ENCODE measurements at regions not wholly inside any gene's neighbourhood (a gene's known extent, or its start where the extent isn't known, plus 50 kb on each side); places are given as distances from the start of the nearest gene placed in this dataset.

GRCh38 chr5:17907094-17907493, 272.8 kb downstream of the TAF11L14 start:
- H3K9ac ChIP-seq (ENCODE audit: low read length): peak overlapping the region; percentile 20
- no peaks in the 10 kb centered on the region for H3K4me1 ChIP-seq (ENCODE audit: control insufficient read depth in 1 of 2, insufficient read depth in 2 of 2, low read length in 2 of 2)
- H3K79me2 ChIP-seq (ENCODE audit: control insufficient read depth, insufficient read depth, low read length, poor library complexity): no peaks in the 10 kb centered on the region
- H3K36me3 ChIP-seq (ENCODE audit: control insufficient read depth in 1 of 2, insufficient read depth in 2 of 2, low read length in 2 of 2): no peaks in the 10 kb centered on the region
- no peaks in the 10 kb centered on the region for H3K27me3 ChIP-seq (ENCODE audit: insufficient read depth, low read length)
- no peaks in the 10 kb centered on the region for H3K9me3 ChIP-seq (ENCODE audit: insufficient read depth, low read depth, low read length)
- no peak overlapping the region for H4K8ac ChIP-seq (ENCODE audit: low read depth, low read length)
- H3K79me1 ChIP-seq (ENCODE audit: low read length): no peaks in the 10 kb centered on the region
- no peak overlapping the region for H3K23ac ChIP-seq (ENCODE audit: low read length)
- no CpG with 5 or more reads among the region's 2 CpGs for WGBS (ENCODE audit: extremely low coverage, insufficient coverage, insufficient read length)
- no peak overlapping the region for H4K91ac ChIP-seq (ENCODE audit: low read depth, low read length)
- H2BK120ac ChIP-seq (ENCODE audit: insufficient read depth, low read length, poor library complexity): no peak overlapping the region
- no peak overlapping the region for H2AK5ac ChIP-seq (ENCODE audit: low read length)
- no peak for DNase-seq
- H3K4me3 ChIP-seq (ENCODE audit: low read depth, low read length): no peak overlapping the region
- no peak overlapping the region for H2AFZ ChIP-seq (ENCODE audit: insufficient read depth, low read length, poor library complexity)
- no peak overlapping the region for H4K12ac ChIP-seq (ENCODE audit: low read depth, low read length)
- H3K4ac ChIP-seq (ENCODE audit: low read depth, low read length): no peak overlapping the region
- no peak overlapping the region for H3K27ac ChIP-seq (ENCODE audit: low read depth, low read length)
- H3K14ac ChIP-seq (ENCODE audit: low read length): no peak overlapping the region
- H2BK12ac ChIP-seq (ENCODE audit: low read length): no peak overlapping the region
- H2BK5ac ChIP-seq (ENCODE audit: low read depth, low read length, poor library complexity): no peak overlapping the region
- H3K4me2 ChIP-seq (ENCODE audit: low read length): no peak overlapping the region
- no peak overlapping the region for H3K18ac ChIP-seq (ENCODE audit: low read length)

- Histone ChIP-seq H3K18ac (ENCODE audit: low read length) (no peak overlapping the region), H3K27me3 (ENCODE audit: insufficient read depth, low read length) (no peaks in the 10 kb centered on the region), H2AK5ac (ENCODE audit: low read length) (no peak overlapping the region), H2BK12ac (ENCODE audit: low read length) (no peak overlapping the region), H4K91ac (ENCODE audit: low read depth, low read length) (no peak overlapping the region), H3K9ac (ENCODE audit: low read length) (no peak overlapping the region), H3K4me3 (ENCODE audit: low read depth, low read length) (no peak overlapping the region), H3K79me1 (ENCODE audit: low read length) (no peaks in the 10 kb centered on the region), H3K4ac (ENCODE audit: low read depth, low read length) (no peak overlapping the region), H4K8ac (ENCODE audit: low read depth, low read length) (no peak overlapping the region), H3K9me3 (ENCODE audit: insufficient read depth, low read depth, low read length) (no peaks in the 10 kb centered on the region), H2BK5ac (ENCODE audit: low read depth, low read length, poor library complexity) (no peak overlapping the region), H2AFZ (ENCODE audit: insufficient read depth, low read length, poor library complexity) (no peak overlapping the region), H2BK120ac (ENCODE audit: insufficient read depth, low read length, poor library complexity) (no peak overlapping the region), H3K23ac (ENCODE audit: low read length) (no peak overlapping the region), H3K36me3 (ENCODE audit: control insufficient read depth in 1 of 2, insufficient read depth in 2 of 2, low read length in 2 of 2) (no peaks in the 10 kb centered on the region), H3K4me1 (ENCODE audit: control insufficient read depth in 1 of 2, insufficient read depth in 2 of 2, low read length in 2 of 2) (no peaks in the 10 kb centered on the region), H3K4me2 (ENCODE audit: low read length) (no peak overlapping the region), H3K14ac (ENCODE audit: low read length) (no peak overlapping the region), H3K79me2 (ENCODE audit: control insufficient read depth, insufficient read depth, low read length, poor library complexity) (no peaks in the 10 kb centered on the region), H4K12ac (ENCODE audit: low read depth, low read length) (no peak overlapping the region), H3K27ac (ENCODE audit: low read depth, low read length) (no peak overlapping the region)
- peak in 1 of 2 donors; percentile 63 for DNase-seq
Observed at GRCh38 chr5:17910318-17910717, 276.1 kb downstream of the TAF11L14 start.

DNA sequence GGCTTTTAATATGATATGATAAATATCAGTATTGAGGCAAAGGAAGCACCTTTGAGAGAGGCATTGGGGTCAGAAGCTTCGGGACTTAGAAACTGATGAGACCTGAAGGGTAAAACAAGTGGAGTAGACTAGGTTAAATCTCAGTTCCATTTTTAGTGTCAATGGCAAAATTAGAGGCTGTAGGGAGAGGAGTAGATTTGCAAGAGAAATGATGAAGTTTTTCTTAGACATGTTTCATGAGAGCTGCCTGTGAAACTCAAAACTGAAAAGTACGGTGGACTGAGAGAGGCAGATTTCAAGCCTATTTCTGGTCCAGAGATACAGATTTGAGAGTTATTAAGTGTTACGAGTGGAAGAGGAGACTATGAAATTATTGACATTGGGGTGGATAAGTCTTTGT, 278.5 kb downstream of the TAF11L14 start:
- Histone ChIP-seq H3K27me3 (ENCODE audit: insufficient read depth, low read length) (no peaks in the 10 kb centered on the region), H3K4ac (ENCODE audit: low read depth, low read length) (no peak overlapping the region), H4K12ac (ENCODE audit: low read depth, low read length) (no peak overlapping the region), H3K27ac (ENCODE audit: low read depth, low read length) (no peak overlapping the region), H3K9me3 (ENCODE audit: insufficient read depth, low read depth, low read length) (no peaks in the 10 kb centered on the region), H3K23ac (ENCODE audit: low read length) (no peak overlapping the region), H3K14ac (ENCODE audit: low read length) (no peak overlapping the region), H3K79me2 (ENCODE audit: control insufficient read depth, insufficient read depth, low read length, poor library complexity) (no peaks in the 10 kb centered on the region), H2BK5ac (ENCODE audit: low read depth, low read length, poor library complexity) (no peak overlapping the region), H4K8ac (ENCODE audit: low read depth, low read length) (no peak overlapping the region), H3K4me3 (ENCODE audit: low read depth, low read length) (no peak overlapping the region), H3K4me1 (ENCODE audit: control insufficient read depth in 1 of 2, insufficient read depth in 2 of 2, low read length in 2 of 2) (no peaks in the 10 kb centered on the region), H4K91ac (ENCODE audit: low read depth, low read length) (no peak overlapping the region), H3K18ac (ENCODE audit: low read length) (no peak overlapping the region), H3K36me3 (ENCODE audit: control insufficient read depth in 1 of 2, insufficient read depth in 2 of 2, low read length in 2 of 2) (no peaks in the 10 kb centered on the region), H3K4me2 (ENCODE audit: low read length) (no peak overlapping the region), H2AFZ (ENCODE audit: insufficient read depth, low read length, poor library complexity) (no peak overlapping the region), H2BK120ac (ENCODE audit: insufficient read depth, low read length, poor library complexity) (no peak overlapping the region), H3K79me1 (ENCODE audit: low read length) (no peaks in the 10 kb centered on the region), H2BK12ac (ENCODE audit: low read length) (no peak overlapping the region), H3K9ac (ENCODE audit: low read length) (no peak overlapping the region), H2AK5ac (ENCODE audit: low read length) (no peak overlapping the region)
- 100% methylated on average over 1 of the region's 3 CpGs for WGBS (ENCODE audit: extremely low coverage, insufficient coverage, insufficient read length)
- DNase-seq: no peak

- H3K36me3 ChIP-seq (ENCODE audit: control insufficient read depth in 1 of 2, insufficient read depth in 2 of 2, low read length in 2 of 2): no peaks in the 10 kb centered on the region
- H3K18ac ChIP-seq (ENCODE audit: low read length): no peak overlapping the region
- no peak overlapping the region for H3K9ac ChIP-seq (ENCODE audit: low read length)
- H2BK120ac ChIP-seq (ENCODE audit: insufficient read depth, low read length, poor library complexity): no peak overlapping the region
- no peaks in the 10 kb centered on the region for H3K79me2 ChIP-seq (ENCODE audit: control insufficient read depth, insufficient read depth, low read length, poor library complexity)
- H4K8ac ChIP-seq (ENCODE audit: low read depth, low read length): no peak overlapping the region
- no peak overlapping the region for H3K4me3 ChIP-seq (ENCODE audit: low read depth, low read length)
- no peak overlapping the region for H4K91ac ChIP-seq (ENCODE audit: low read depth, low read length)
- H3K4me2 ChIP-seq (ENCODE audit: low read length): no peak overlapping the region
- H2BK12ac ChIP-seq (ENCODE audit: low read length): no peak overlapping the region
- no peak overlapping the region for H3K4ac ChIP-seq (ENCODE audit: low read depth, low read length)
- H2AK5ac ChIP-seq (ENCODE audit: low read length): no peak overlapping the region
- no peak overlapping the region for H3K23ac ChIP-seq (ENCODE audit: low read length)
- no peaks in the 10 kb centered on the region for H3K79me1 ChIP-seq (ENCODE audit: low read length)
- H4K12ac ChIP-seq (ENCODE audit: low read depth, low read length): no peak overlapping the region
- no peak for DNase-seq
- WGBS (ENCODE audit: extremely low coverage, insufficient coverage, insufficient read length): 100% methylated on average over 3 of the region's 6 CpGs
- no peak overlapping the region for H3K27ac ChIP-seq (ENCODE audit: low read depth, low read length)
- H3K27me3 ChIP-seq (ENCODE audit: insufficient read depth, low read length): no peaks in the 10 kb centered on the region
- H2BK5ac ChIP-seq (ENCODE audit: low read depth, low read length, poor library complexity): no peak overlapping the region
- H3K9me3 ChIP-seq (ENCODE audit: insufficient read depth, low read depth, low read length): no peaks in the 10 kb centered on the region
- no peak overlapping the region for H2AFZ ChIP-seq (ENCODE audit: insufficient read depth, low read length, poor library complexity)
- H3K4me1 ChIP-seq (ENCODE audit: control insufficient read depth in 1 of 2, insufficient read depth in 2 of 2, low read length in 2 of 2): no peaks in the 10 kb centered on the region
- H3K14ac ChIP-seq (ENCODE audit: low read length): no peak overlapping the region
Observed at GRCh38 chr5:17916446-17916845, 282.2 kb downstream of the TAF11L14 start.

DNA sequence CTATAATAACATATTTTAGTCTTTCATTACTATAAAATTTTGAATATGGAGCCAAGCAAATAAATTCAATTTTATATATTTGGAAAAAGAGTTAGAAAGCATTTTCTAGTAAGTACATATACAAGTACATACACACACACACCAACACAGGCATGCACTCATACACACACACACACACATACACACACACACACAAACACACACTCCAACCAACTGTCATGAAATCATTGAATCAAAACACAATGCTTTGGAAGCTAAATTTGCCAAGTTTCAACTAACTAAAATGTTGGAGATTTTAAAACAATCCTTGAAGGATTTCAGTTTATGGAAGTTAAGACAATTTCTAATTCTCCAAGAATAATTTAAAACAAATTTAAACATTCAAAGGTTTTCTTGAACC, 283.2 kb downstream of the TAF11L14 start:
- Histone ChIP-seq H2AFZ (ENCODE audit: insufficient read depth, low read length, poor library complexity) (no peak overlapping the region), H3K27ac (ENCODE audit: low read depth, low read length) (no peak overlapping the region), H3K14ac (ENCODE audit: low read length) (no peak overlapping the region), H3K4me1 (ENCODE audit: control insufficient read depth in 1 of 2, insufficient read depth in 2 of 2, low read length in 2 of 2) (no peaks in the 10 kb centered on the region), H4K91ac (ENCODE audit: low read depth, low read length) (no peak overlapping the region), H3K79me2 (ENCODE audit: control insufficient read depth, insufficient read depth, low read length, poor library complexity) (no peaks in the 10 kb centered on the region), H3K79me1 (ENCODE audit: low read length) (no peaks in the 10 kb centered on the region), H3K4me2 (ENCODE audit: low read length) (no peak overlapping the region), H3K23ac (ENCODE audit: low read length) (no peak overlapping the region), H4K8ac (ENCODE audit: low read depth, low read length) (no peak overlapping the region), H3K27me3 (ENCODE audit: insufficient read depth, low read length) (no peaks in the 10 kb centered on the region), H3K9me3 (ENCODE audit: insufficient read depth, low read depth, low read length) (no peaks in the 10 kb centered on the region), H2AK5ac (ENCODE audit: low read length) (no peak overlapping the region), H3K36me3 (ENCODE audit: control insufficient read depth in 1 of 2, insufficient read depth in 2 of 2, low read length in 2 of 2) (no peaks in the 10 kb centered on the region), H2BK120ac (ENCODE audit: insufficient read depth, low read length, poor library complexity) (no peak overlapping the region), H3K9ac (ENCODE audit: low read length) (no peak overlapping the region), H3K18ac (ENCODE audit: low read length) (no peak overlapping the region), H2BK12ac (ENCODE audit: low read length) (no peak overlapping the region), H2BK5ac (ENCODE audit: low read depth, low read length, poor library complexity) (no peak overlapping the region), H3K4ac (ENCODE audit: low read depth, low read length) (no peak overlapping the region), H3K4me3 (ENCODE audit: low read depth, low read length) (no peak overlapping the region), H4K12ac (ENCODE audit: low read depth, low read length) (no peak overlapping the region)
- DNase-seq: no peak

Data from trophoblast cell (in vitro differentiated cells and primary cell).